B cell (primary cell): ENCODE measurements at regions not wholly inside any gene's neighbourhood (a gene's known extent, or its start where the extent isn't known, plus 50 kb on each side); places are given as distances from the start of the nearest gene placed in this dataset.

ENCODE experiments used
- ATAC-seq: fragments of 200-7000 bp; cut with Tn5 transposase; one replicate; pipeline ENCODE4 v1.10.0; 2021; ENCODE audit warnings: low read depth, mild to moderate bottlenecking, moderate number of reproducible peaks, moderate library complexity
- CTCF ChIA-PET: fragments of 350-600 bp; sonication (Branson Sonifier 250); formaldehyde crosslinking; loops from one replicate; lab custom pipeline; 2021; ENCODE audit warnings: antibody characterized with exemption, inconsistent platforms; lab: Charles Lee
- POLR2A ChIA-PET: fragments of 350-600 bp; sonication (Branson Sonifier 250); formaldehyde crosslinking; loops from one replicate; lab custom pipeline; 2021; ENCODE audit warnings: antibody characterized with exemption; lab: Charles Lee
- DNase-seq: peaks from one replicate; pipeline ENCODE4 v3.0.0; 2013
- H2AFZ ChIP-seq: 2 replicates; pipeline ENCODE4 v1.6.1; 2012; ENCODE audit warnings: mild to moderate bottlenecking, low read depth, low read length; ENCODE audit not compliant: insufficient read depth, poor library complexity, severe bottlenecking
- H3K27ac ChIP-seq, 2 donors: 1 replicate in 1 of 2; 2 replicates in 1 of 2; pipeline ENCODE4 v1.5.1; 2012 to 2013; ENCODE audit warnings: low read length in 2 of 2, mild to moderate bottlenecking in 2 of 2, moderate library complexity in 1 of 2
- H3K27me3 ChIP-seq, 4 experiments: fragments of 200-600 bp in 1 of 4; sonication (generic) in 1 of 4; replicated peaks in 1 of 4; 1 replicate in 2 of 4; 2 replicates in 2 of 4; pipeline versions ENCODE4 v1.6.1 to v1.7.0; 2013 to 2016; ENCODE audit warnings: low read length in 3 of 4, mild to moderate bottlenecking in 2 of 4, mixed read lengths in 1 of 4, moderate library complexity in 1 of 4; ENCODE audit not compliant: insufficient read depth in 4 of 4, control insufficient read depth in 3 of 4; ENCODE audit errors: control extremely low read depth in 1 of 4
- H3K36me3 ChIP-seq, 2 experiments: replicated peaks in 1 of 2; 1 replicate in 1 of 2; 2 replicates in 1 of 2; pipeline versions ENCODE4 v1.6.1 to v1.7.1; 2013; ENCODE audit warnings: low read length in 1 of 2; ENCODE audit not compliant: insufficient read depth in 2 of 2, control insufficient read depth in 1 of 2; ENCODE audit errors: control extremely low read depth in 1 of 2, extremely low read depth in 1 of 2
- H3K4me1 ChIP-seq, 2 donors: fragments of 200-600 bp in 1 of 2; sonication (generic) in 1 of 2; 1 replicate in 1 of 2; 2 replicates in 1 of 2; pipeline versions ENCODE4 v1.5.1 to v1.6.1; 2013 to 2017; ENCODE audit warnings: low read length in 2 of 2; ENCODE audit not compliant: control insufficient read depth in 2 of 2, insufficient read depth in 2 of 2
- H3K4me2 ChIP-seq: replicated peaks from 2 replicates; pipeline ENCODE3; 2012; ENCODE audit warnings: mild to moderate bottlenecking, low read depth, low read length; ENCODE audit not compliant: poor library complexity, severe bottlenecking
- H3K4me3 ChIP-seq, 5 experiments: fragments of 200-600 bp in 1 of 5; sonication (generic) in 1 of 5; 1 replicate in 3 of 5; 2 replicates in 2 of 5; pipeline versions ENCODE4 v1.5.1 to v1.7.0; 2011 to 2016; ENCODE audit warnings: low read length in 4 of 5, mild to moderate bottlenecking in 4 of 5, low read depth in 2 of 5, control low read depth in 1 of 5, moderate library complexity in 1 of 5; ENCODE audit not compliant: insufficient read depth in 1 of 5; ENCODE audit errors: control extremely low read depth in 1 of 5, extremely low read depth in 1 of 5
- H3K79me2 ChIP-seq: fragments of 200-600 bp; sonication (generic); one replicate; pipeline ENCODE4 v1.6.0; 2016; ENCODE audit warnings: low read length; ENCODE audit not compliant: control insufficient read depth, insufficient read depth
- H3K9ac ChIP-seq: fragments of 200-600 bp; sonication (generic); 2 replicates; pipeline ENCODE4 v1.6.1; 2017; ENCODE audit warnings: mild to moderate bottlenecking, low read length, moderate library complexity
- H3K9me3 ChIP-seq, 3 donors: one replicate each; pipeline versions ENCODE4 v1.6.1 to v1.7.1; 2013; ENCODE audit warnings: low read length in 2 of 3; ENCODE audit not compliant: control insufficient read depth in 2 of 3, insufficient read depth in 1 of 3; ENCODE audit errors: control extremely low read depth in 1 of 3
- H4K20me1 ChIP-seq: 2 replicates; pipeline ENCODE4 v1.6.0; 2012; ENCODE audit warnings: mild to moderate bottlenecking, low read length; ENCODE audit not compliant: insufficient read depth, control insufficient read depth, poor library complexity, severe bottlenecking
- H3K27ac Mint-ChIP-seq: one replicate; pipeline ENCODE4 v1.8.0; 2021; ENCODE audit warnings: mixed read lengths
- H3K27me3 Mint-ChIP-seq: one replicate; pipeline ENCODE4 v1.8.0; 2021; ENCODE audit warnings: mixed read lengths
- H3K4me1 Mint-ChIP-seq: one replicate; pipeline ENCODE4 v1.8.0; 2021; ENCODE audit warnings: mixed read lengths
- H3K4me3 Mint-ChIP-seq: one replicate; pipeline ENCODE4 v1.8.0; 2021; ENCODE audit warnings: mixed read lengths
- H3K9me3 Mint-ChIP-seq: one replicate; pipeline ENCODE4 v1.8.0; 2022; ENCODE audit warnings: mixed read lengths; ENCODE audit not compliant: insufficient read depth
- CTCF ChIP-seq: fragments of 200-600 bp; IDR thresholded peaks from one replicate; pipeline ENCODE4 v1.8.0; 2022; ENCODE audit warnings: antibody characterized with exemption, mild to moderate bottlenecking
- EZH2 ChIP-seq: IDR thresholded peaks from 2 replicates; pipeline ENCODE4 v1.6.1; 2012; ENCODE audit warnings: borderline replicate concordance, low read depth, mild to moderate bottlenecking, moderate library complexity, low read length; ENCODE audit not compliant: insufficient read depth, poor library complexity, severe bottlenecking
- WGBS: methylation state at CpG from one replicate; pipeline ENCODE4 v1.1.5; 2013; ENCODE audit warnings: missing lambda C conversion rate; ENCODE audit not compliant: insufficient coverage; 5-methylcytosine and 5-hydroxymethylcytosine counted together
- intact Hi-C: fragments of 100-400 bp; cut with micrococcal nuclease; formaldehyde crosslinking; loops from one replicate; pipeline ENCODE4 v1.10.0; 2022

GRCh38 chr1:4585216-4585615, 69.2 kb upstream of the AJAP1 start:
- CTCF ChIA-PET, result interaction anchor here (1.2 to 1.9 kb wide), 2 partner anchors 13 to 674 kb away, joined by 3 to 4 read pairs; no protein-coding TSS in a partner anchor
- POLR2A ChIA-PET, result no interaction called here
- no peak overlapping the region for H3K27ac ChIP-seq
- Mint-ChIP-seq H3K27me3 (peaks cover 66% of the 10 kb centered on the region), H3K27ac (no peak overlapping the region), H3K4me3 (no peak overlapping the region), H3K9me3 (no peaks in the 10 kb centered on the region), H3K4me1 (no peaks in the 10 kb centered on the region)
- no peaks in the 10 kb centered on the region for H3K79me2 ChIP-seq
- DNase-seq, result peak; percentile 36
- no peak overlapping the region for H3K4me2 ChIP-seq
- peaks cover 0 to 3% (median 0%) of the 10 kb centered on the region in 3 donors for H3K9me3 ChIP-seq
- no peak for ATAC-seq
- peaks cover 0 to 20% (median 2%) of the 10 kb centered on the region in 4 experiments for H3K27me3 ChIP-seq
- H2AFZ ChIP-seq, result no peak overlapping the region
- intact Hi-C loops, result no loop called here
- H3K4me3 ChIP-seq, result no peak overlapping the region
- no peaks in the 10 kb centered on the region for H3K36me3 ChIP-seq
- no peak overlapping the region for H3K9ac ChIP-seq
- no peaks in the 10 kb centered on the region for H3K4me1 ChIP-seq
- 16% methylated on average over 17 of the region's 17 CpGs for WGBS
- H4K20me1 ChIP-seq, result no peaks in the 10 kb centered on the region
- TF ChIP-seq CTCF (peak; percentile 72), EZH2 (no peak)

- Mint-ChIP-seq H3K4me1 (no peaks in the 10 kb centered on the region), H3K27me3 (peaks cover 66% of the 10 kb centered on the region)
- WGBS, result 43% methylated on average over 3 of the region's 6 CpGs
Measured at GRCh38 chr1:4585705-4586104, 68.7 kb upstream of the AJAP1 start.

More at GRCh38 chr1:4585705-4586104, 68.7 kb upstream of the AJAP1 start:
- H3K4me3 ChIP-seq, result no peak overlapping the region
- ATAC-seq, result no peak
- no peak overlapping the region for H2AFZ ChIP-seq
- H3K36me3 ChIP-seq, result no peaks in the 10 kb centered on the region
- Mint-ChIP-seq H3K27ac (no peak overlapping the region), H3K9me3 (no peaks in the 10 kb centered on the region), H3K4me3 (no peak overlapping the region)
- ChIA-PET CTCF (interaction anchor here (1.9 kb wide), 1 partner anchor 13 kb away, joined by 4 read pairs; no protein-coding TSS in a partner anchor), POLR2A (no interaction called here)
- H3K79me2 ChIP-seq, result no peaks in the 10 kb centered on the region
- peaks cover 0 to 3% (median 0%) of the 10 kb centered on the region in 3 donors for H3K9me3 ChIP-seq
- H3K9ac ChIP-seq, result no peak overlapping the region
- no peak overlapping the region for H3K27ac ChIP-seq
- intact Hi-C loops, result no loop called here
- no peak overlapping the region for H3K4me2 ChIP-seq
- TF ChIP-seq EZH2 (no peak), CTCF (no peak)
- peaks cover 0 to 18% (median 2%) of the 10 kb centered on the region in 4 experiments for H3K27me3 ChIP-seq
- no peak for DNase-seq
- H3K4me1 ChIP-seq, result no peaks in the 10 kb centered on the region
- H4K20me1 ChIP-seq, result no peaks in the 10 kb centered on the region
